ENCODE measurements at regions not wholly inside any gene's neighbourhood (a gene's known extent, or its start where the extent isn't known, plus 50 kb on each side); places are given as distances from the start of the nearest gene placed in this dataset.

GRCh38 chr6:78583079-78583478 lies 284.3 kb upstream of the IRAK1BP1 start:
- no peak overlapping the region for H3K4me3 ChIP-seq (ENCODE audit: low read depth, low read length)
- TF ChIP-seq CTCF (IDR thresholded peaks at IDR 0.05; ENCODE audit: borderline replicate concordance, insufficient read depth, low read depth, low read length) = no peak

GRCh38 chr6:78589436-78589835 lies 277.9 kb upstream of the IRAK1BP1 start:
- H3K4me3 ChIP-seq (ENCODE audit: low read depth, low read length) = no peak overlapping the region
- no peak for TF ChIP-seq CTCF (IDR thresholded peaks at IDR 0.05; ENCODE audit: borderline replicate concordance, insufficient read depth, low read depth, low read length)

- TF ChIP-seq CTCF (IDR thresholded peaks at IDR 0.05; ENCODE audit: borderline replicate concordance, insufficient read depth, low read depth, low read length) = no peak
- H3K4me3 ChIP-seq (ENCODE audit: low read depth, low read length) = no peak overlapping the region
Measured at GRCh38 chr6:78593898-78594667, 273.3 kb upstream of the IRAK1BP1 start.

DNA sequence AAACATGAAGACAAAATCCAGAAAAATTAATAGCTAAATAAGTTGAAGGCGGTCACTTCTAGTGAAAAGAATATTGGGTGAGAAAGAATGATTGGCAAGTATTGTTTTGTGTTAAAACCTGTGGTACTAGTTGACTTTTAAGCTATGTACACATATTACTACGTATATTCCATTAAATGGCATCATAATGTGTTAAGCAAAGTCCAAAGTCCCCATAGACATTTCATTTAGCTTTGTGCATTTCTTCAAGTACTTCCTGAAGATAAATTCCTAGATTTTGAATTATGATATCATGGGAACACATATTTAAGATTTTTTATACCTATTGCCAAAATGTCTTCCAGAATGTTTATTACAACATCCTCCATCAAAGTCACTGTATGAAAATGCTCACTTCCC lies 272.7 kb upstream of the IRAK1BP1 start:
- no peak overlapping the region for H3K4me3 ChIP-seq (ENCODE audit: low read depth, low read length)
- no peak for TF ChIP-seq CTCF (IDR thresholded peaks at IDR 0.05; ENCODE audit: borderline replicate concordance, insufficient read depth, low read depth, low read length)

DNA sequence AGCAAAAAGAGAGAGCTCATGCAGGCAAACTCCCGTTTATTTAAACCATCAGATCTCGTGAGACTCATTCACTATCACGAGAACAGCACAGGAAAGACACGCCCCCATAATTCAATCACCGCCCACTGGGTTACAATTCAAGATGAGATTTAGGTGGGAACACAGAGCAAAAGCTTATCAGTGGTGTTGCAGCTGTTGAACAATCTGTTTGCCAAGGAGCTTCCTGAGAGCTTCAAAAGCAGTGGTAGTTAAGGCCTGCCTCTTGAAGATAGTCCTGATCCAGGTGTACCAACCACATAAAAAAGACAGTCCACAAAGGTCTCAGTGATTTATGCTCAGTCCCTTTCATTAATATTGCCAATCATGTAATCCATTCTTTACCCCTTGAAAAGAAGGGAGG lies 269.4 kb upstream of the IRAK1BP1 start:
- H3K4me3 ChIP-seq (ENCODE audit: low read depth, low read length) = no peak overlapping the region
- no peak for TF ChIP-seq CTCF (IDR thresholded peaks at IDR 0.05; ENCODE audit: borderline replicate concordance, insufficient read depth, low read depth, low read length)

- H3K4me3 ChIP-seq (ENCODE audit: low read depth, low read length) = no peak overlapping the region
- TF ChIP-seq CTCF (IDR thresholded peaks at IDR 0.05; ENCODE audit: borderline replicate concordance, insufficient read depth, low read depth, low read length) = no peak
Measured at GRCh38 chr6:78598966-78599365, 268.4 kb upstream of the IRAK1BP1 start.

DNA sequence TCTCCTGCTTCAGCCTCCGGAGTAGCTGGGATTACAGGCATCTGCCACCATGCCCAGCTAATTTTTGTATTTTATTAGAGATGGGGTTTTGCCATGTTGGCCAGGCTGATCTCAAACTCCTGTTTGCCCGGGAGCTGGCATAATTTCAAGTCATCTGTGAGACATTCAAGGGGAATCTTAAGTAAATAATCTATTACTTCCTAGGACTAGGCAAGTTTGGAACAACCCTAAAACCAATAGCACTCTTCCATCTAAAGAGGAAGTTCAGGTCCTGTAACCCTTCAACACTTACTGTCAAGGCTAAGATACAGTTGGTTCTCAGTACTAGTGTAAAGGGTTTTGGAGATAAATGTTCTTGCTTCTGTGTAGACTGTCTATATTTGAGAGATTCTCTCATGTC lies 267.8 kb upstream of the IRAK1BP1 start:
- H3K4me3 ChIP-seq (ENCODE audit: low read depth, low read length) = no peak overlapping the region
- no peak for TF ChIP-seq CTCF (IDR thresholded peaks at IDR 0.05; ENCODE audit: borderline replicate concordance, insufficient read depth, low read depth, low read length)
